ENCODE measurements at regions not wholly inside any gene's neighbourhood (a gene's known extent, or its start where the extent isn't known, plus 50 kb on each side); places are given as distances from the start of the nearest gene placed in this dataset.
"Not testable (repeated sequence)": the region's sequence is repeated elsewhere in the genome, so short reads cannot be mapped to it uniquely, and the experiment has no call there.

DNA sequence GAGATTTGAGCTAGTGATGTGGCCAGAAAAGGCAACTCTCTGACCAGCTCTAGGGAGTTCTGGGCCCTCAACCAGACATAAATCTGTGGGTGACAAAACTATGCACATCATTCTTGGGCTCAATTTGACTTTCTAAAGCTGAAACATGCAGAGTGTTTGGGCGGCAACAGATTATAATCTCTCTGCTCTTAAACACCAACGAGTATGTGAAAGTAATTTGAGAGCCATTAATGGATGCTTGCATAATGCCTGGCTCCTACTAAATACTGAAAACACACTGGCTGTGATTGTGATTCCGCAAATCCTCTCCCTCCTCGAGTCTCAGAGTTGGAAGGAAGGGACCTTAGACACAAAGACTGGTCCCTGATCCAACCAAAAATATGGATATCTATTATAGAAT, 186.7 kb downstream of the UACA start:
- no peak for DNase-seq (ENCODE audit: low read depth)

DNA sequence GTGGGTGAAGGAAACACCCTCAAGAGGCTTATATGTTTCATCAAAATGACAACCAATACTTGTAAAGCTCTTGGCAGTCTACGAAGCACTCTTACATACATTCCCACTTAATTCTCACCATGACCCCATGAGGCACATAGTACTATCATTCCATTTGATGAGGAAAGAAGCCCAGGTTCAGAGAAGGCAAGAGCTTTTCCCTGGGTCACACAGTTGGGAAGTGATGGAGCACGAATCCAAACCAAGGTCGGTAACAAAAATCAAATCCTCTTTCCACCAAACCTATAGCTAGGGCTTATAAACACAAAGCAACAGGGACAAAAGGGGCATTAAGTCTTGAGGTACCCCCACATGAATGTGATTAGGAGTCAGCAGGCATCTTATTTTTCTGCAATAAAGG, 187.1 kb downstream of the UACA start:
- no peak for DNase-seq (ENCODE audit: low read depth)

DNA sequence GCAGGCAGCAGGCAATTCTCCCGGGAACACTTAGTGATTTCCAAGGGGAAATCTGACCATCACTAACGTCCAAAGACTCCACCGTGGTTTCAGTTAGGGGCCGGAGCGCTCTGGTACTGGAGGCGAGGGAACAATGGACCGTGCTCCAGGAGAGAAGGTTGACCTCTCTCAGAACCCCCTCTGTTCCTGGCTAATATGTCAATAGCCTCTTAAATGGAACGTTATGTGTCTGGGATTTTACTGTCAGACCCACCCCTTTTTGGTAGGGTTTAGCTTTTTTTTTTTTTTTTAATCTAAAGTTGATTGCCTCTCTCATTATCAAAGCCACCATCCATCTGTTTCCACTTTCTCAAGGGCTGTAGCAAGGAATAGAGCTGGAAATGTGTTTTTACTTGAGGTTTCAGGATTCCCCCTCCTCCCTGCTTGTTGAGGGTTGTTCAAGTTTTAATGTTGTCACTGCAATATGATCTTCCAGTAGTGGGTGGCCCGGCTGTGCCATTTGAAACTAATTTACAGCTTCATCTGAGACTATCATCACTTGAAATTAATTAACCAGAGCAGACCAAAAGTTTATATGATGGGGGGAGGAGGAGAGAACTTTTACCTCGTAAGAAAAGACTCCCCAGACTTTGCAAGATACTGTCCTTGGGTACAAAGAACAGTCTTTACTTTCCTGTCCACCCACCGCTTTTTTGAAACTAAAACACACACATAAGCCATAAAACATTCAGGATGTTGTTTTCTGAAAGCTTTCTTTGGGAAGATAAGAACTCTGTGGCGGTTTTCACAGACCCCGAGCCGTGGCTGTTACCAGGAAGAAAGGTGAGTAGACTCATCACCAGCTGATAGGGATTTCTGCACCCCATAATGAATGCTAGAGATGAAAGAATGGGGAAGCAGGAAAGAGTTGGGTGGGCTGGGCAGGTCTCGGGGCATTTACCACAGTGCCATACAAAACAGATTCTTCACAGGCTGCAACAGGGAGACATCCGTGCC, 187.8 kb downstream of the UACA start:
- no peak for DNase-seq (ENCODE audit: low read depth)

DNA sequence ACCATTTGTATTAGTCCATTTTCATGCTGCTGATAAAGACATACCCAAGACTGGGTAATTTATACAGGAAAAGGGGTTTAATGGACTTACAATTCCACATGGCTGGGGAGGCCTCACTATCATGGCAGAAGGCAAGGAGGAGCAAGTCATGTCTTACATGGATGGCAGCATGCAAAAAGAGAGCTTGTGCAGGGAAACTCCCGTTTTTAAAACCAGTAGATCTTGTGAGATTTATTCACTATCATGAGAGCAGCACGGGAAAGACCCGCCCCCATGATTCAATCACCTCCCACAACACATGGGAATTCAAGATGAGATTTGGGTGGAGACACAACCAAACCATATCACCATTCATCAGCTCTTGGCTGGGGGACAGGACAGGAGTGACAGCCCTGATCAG, 189.0 kb downstream of the UACA start:
- not testable (repeated sequence) for DNase-seq (ENCODE audit: low read depth)

DNA sequence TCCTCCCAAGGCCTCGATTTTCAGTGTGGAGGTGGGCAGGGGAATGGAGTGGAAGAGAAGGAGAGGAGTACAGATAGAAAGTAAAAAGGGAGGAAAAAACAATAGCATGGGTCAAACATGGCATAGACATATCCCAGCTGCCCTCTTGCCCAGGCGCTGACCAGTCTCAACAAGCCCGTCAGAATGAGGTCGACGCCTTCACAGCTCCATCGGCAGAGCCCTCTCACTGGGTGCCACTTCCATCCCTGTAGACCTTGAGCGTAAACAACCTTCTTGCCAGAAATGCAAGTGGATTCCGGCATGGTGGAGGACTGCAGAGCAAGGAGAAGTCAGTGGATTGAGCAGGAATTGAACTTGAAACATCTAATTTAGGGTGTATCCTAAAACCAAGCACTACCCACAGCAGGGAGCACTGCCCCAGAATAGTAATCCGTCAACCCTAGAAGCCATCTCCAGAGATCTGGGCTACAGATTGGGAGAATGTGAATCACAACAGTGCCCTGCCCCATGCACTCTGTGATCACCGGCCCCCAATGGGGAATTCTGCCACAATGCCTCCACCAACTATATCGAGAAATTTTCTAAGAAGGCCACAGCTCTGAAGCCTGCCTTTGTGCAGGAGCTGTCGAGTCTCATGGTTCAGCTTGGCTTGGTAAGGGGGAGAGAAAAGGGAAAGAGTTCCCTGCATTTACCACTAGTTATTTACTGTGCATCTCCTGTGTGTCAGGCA, 190.1 kb downstream of the UACA start:
- no peak for DNase-seq (ENCODE audit: low read depth)

DNA sequence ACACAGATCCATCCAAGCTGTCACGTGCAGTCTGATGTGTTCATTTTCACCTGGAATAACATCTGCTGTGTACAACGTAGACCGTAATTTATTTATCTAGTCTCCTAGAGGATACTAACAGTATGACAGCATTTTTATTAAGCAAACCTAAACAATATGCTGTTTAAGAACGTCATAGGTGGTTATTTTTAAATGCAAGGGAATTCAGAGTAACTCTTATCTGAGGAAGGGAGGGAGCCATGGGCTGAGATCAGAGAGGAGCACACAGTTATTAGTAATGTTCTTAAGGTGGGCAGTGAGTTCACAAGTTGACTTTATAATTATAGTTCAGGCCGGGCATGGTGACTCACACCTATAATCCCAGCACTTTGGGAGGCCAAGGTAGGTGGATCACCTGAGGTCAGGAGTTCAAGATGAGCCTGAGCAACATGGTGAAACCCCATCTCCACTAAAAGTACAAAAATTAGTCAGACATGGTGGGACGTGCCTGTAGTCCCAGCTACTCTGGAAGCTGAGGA, 193.6 kb downstream of the UACA start:
- DNase-seq (ENCODE audit: low read depth) = no peak

DNA sequence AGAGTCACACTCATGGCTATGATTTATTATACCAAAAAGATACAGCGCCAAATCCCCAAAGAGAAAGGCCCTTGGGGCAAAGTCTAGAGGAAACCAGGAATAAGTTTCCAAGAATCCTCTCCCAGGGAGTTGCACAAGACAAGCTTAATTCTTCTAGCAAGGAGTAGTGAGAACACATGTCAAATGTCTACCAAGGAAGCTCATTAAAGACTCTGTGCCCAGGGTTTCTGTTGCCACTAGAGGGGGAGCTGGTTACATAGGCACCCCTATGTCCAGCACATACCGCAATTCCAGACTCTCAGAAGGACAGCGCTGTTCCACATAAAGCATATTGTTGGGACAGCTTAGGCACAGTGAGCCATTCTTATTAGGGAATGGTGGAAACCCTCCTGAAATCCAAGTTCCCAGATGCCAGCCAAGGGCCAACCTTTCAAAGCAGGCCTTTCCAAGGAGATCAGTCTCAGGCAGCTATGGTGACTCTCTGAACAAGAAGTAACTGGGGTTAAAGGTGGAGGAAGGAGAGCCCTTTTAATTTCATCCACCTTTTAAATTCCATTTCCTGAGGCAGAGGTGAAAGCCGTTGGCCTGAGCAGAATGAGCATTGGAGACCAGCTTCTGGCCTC, 194.2 kb downstream of the UACA start:
- peak; percentile 30 for DNase-seq (ENCODE audit: low read depth)

DNA sequence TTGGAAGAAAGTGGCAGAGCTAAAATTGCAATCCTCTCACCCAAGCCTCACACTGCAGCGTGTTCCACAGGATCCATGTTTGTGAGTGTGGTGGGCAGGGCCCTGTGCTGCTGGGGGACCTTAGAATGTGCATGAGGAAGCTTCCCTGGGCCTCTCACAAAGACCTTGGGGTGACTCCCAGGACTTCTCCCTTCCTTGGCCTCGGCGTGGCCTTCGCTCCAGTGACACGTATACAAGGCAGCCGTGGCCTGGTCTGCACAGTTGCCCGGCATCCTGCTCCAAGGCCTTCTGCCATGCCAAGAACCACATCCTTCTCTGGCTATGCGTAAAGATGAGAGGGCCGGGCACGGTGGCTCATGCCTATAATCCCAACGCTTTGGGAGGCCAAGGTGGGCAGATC, 196.4 kb downstream of the UACA start:
- no peak for DNase-seq (ENCODE audit: low read depth)

DNA sequence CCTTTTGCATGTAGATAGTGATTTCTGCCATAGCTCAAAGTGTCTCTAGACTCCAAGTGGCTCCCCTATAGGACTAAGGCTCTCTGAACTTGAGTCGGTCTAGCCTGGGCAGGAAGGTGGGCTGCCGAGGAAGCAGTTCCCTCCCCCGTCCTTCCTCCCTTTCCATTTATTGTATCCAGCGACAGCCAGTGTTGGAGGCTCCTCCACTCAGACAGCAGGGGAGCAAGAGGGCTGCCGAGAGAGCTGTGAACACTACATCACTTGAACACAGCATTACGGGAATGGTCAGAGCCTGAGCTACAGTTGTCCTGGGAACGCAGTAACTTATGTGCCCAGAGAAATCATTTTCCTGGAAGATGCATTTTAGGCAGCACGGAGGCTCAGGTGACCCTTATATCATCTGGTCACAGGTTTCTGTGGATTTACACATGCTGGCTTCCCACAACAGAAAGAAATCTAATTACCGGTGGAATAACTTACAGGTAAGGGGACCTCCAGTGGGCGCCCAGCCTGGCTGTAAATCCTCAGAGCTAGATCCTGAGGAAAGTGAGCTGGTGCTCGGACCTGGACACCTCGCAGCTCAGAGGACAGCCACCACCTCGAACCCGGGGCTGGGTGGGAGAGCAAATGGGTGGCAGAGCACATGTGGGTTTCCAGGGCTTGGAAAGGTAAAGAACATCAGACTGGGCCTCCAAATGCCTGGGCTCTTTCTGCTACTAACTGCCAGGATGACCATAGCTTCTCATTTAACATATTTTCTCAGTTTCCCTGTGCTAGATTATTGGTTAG, 197.1 kb downstream of the UACA start:
- DNase-seq (ENCODE audit: low read depth) = no peak

DNA sequence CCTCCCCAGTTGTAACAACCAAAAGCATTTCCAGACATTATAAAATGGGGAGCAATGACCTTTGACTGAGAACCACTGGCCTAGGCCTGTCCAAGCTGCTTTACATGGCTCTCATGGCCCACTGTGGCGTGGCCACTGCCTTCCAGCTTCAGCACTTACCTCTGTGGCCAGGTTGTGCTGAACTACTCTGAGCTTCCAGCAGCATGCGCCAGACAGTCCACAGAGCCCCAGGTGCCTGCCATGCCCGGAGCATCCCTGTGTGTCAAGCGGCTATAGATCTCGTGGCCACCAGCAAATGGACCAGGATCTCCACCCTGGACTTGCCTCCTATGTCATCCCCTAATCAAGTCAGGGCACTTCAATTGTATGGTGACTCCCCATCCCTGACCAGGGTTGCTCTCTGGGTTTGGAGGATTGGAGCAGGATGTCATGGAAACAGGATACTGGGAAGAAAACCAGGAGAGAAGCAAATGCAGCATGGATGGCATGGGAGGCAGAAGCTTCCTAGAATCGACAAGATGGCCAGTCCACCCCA, 199.7 kb downstream of the UACA start:
- no peak for DNase-seq (ENCODE audit: low read depth)

DNA sequence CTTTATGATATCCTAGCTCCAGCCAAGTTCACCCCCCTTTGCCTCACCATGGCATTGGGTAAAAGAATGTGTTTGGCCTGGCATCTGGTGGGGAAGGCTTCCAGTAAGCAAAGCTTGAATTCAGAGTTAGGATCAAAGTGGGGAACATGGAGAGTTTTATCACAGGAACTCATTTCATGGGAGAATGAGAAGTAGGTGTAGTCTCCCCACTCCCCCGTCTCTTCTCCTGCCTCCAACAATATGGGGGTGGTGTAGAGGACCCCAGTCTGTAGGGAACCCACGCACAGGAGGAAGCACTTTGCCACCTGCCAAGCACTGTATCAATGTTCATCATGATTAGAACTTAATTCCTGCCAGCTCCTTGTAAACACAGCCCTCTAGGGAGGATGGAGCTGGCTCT, 200.5 kb downstream of the UACA start:
- DNase-seq (ENCODE audit: low read depth) = no peak

DNA sequence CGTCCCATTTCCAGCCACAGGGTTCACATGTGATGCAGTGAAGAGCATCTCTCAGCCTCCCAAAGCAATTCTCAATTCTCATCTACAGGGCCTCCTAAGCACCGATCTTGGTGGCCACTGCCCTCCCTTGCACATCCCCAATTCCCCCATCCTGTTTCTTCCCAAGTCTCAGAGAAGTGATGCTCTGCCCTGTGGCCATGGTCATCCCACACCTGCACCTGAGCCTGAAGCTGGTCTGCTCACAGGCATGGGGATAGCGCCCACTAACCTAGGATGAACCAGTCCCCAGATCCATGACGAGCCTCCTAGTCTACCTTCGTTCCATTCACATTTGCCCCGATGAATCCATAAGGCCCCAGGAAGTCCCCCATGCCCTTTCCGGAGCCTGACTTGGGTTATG, 201.5 kb downstream of the UACA start:
- no peak for DNase-seq (ENCODE audit: low read depth)

DNA sequence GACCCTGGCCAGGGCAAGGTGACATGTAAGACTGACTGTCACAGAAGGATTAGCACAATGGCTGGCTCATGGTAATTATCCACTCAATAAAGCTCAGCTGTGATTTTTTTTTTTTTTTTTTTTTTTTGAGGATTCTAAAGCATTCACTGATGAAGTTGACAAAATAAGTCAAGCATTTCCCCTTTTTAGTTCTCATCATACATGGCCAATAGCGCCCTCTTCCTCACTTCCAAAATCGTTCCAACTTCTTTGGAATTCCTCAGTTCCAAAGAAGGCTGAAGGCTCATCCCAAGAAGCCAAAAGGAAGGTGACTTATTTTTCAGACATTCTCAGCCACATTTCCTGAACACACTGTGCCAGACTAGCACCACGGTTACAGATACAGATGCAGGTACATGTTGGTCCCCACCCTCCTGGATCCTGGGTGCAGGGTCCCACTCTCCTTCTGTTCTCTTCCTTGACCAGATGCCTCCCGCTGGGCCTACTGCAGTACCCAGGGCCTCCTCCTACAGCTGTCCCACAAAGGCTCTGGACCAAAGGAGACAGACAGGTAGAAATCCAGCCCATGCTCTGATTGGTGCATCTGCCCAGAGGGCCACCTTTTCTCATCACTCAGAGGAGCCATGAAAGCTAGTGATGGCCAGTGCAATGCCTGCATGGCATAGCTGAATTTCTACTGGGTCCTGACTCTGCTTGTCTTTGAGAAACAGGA, 202.6 kb downstream of the UACA start:
- DNase-seq (ENCODE audit: low read depth) = no peak

DNA sequence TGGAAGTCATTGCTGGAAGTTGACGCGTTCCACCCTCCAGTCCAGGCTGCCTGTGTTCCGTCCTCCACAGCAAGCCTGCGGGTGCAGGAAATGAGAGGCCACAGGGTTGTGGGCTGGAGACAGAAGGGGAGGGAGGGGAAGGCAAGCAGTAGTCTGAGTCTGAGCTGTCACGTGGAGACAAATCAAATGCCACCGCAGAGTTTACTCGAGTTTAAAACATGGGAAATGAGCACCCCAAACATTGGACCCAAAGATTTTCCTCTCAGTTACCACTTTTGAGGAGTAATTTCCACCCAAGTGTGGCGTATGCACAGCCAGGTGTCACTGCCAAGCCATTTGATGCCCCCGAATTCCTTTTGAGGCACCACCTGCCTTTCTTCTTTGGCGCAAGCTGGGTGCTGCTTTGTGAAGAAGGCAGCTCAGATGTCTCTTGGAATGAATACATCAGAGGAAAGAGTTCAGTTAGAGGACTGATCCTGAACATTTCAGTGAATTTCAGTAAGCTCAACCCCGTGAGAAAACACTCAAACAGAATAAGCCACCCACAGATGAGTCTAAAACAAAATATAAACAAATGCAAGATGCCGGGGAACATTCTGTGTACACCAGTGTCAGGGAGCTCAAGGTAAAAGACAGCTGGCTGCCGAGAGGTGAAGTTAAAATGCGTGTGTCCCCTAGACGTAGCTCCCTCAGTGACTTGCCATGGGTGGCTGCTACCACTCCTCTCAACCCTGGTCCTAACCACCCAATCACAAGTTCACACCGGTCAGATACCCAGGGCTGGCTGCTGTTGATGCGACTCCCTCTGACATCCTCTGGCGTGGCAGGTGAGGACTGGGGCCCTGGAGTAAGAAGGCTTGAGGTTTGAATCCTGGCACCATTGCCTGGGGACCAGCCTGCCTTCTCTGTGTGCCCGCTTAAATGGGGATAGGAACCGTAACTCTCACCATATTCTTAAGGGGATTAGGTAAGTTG, 203.8 kb downstream of the UACA start:
- peak; percentile 54 for DNase-seq (ENCODE audit: low read depth)

DNA sequence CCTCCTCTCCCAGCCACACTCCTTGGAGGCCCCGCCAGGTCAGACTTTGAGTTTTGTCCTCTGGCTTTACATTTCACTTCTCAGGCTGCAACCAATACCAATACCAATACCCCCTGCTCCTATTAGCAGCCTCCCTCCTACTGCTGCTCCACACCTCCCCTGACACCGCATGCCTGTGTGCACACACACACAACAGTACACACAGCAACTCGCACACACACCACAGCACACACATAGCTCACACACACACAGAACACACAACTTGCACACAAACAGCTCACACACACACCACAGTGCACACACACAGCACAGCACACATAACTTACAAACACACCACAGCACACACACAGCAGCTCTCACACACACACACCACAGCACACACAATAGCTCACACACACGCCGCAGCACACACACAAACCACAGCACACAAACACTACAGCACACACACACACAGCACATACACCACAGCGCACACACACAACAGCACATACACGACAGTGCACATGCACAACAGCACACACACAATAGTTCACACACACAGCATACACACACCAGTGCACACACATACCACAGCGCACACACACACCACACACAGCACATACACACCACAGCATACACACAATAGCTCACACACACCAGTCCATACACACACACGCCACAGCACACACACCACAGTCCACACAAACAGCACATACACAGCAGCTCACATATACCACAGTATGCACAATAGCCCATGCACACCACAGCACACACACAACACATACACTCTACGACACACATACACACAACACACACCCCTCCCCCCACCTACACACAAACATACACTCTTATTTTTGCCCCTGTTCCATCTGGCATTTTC, 204.7 kb downstream of the UACA start:
- DNase-seq (ENCODE audit: low read depth) = no peak

DNA sequence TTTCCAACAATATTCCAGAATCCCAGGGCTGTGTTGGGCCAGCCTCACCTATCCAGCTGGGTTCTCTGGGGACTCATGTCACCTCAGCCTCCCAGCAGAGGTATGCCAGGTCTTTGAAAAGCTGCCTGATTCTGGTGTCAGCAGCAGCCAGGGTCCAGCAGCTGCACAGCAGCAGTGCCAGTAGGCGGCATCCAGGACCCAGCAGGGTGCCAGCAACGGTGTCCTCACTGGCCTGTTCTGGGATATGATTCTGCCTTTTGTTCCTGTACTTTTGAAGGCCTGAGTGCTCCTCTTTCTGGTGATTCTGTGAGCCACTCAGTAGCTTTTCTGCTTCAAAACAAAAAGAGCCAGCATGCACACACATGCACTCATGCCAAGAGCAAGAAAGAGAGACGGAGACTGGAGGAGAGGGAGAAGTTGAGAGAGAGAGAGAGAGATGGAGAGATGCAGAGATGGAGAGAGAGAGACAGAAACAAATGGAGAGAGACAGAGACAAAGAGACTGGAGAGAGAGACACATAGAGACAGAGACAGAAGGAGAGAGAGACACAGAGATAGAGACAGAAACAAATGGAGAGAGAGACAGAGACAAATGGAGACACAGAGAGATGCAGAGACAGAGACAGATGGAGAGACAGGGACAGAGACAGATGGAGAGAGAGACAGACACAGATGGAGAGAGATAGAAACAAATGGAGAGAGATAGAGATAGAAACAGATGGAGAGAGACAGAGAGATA, 205.7 kb downstream of the UACA start:
- DNase-seq (ENCODE audit: low read depth) = no peak

DNA sequence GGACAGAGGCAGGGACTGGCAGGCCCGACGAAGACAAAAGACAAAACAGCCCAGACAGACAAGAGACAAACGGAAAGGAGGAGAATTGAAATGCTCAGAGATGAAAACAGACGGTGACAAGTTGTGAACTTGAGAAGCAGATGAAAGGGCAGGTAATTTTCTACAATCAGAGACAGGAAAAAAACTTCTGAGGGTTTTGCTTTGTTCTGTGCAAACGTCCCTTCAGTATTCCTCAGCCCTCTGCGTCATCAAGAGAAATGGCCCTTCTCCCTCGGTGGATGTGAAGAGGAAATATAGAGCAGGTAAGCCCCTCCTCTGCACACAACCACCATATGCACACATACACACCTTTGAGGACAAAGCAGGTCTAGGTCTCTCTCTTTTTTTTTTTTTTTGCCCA, 206.6 kb downstream of the UACA start:
- DNase-seq (ENCODE audit: low read depth) = no peak

DNA sequence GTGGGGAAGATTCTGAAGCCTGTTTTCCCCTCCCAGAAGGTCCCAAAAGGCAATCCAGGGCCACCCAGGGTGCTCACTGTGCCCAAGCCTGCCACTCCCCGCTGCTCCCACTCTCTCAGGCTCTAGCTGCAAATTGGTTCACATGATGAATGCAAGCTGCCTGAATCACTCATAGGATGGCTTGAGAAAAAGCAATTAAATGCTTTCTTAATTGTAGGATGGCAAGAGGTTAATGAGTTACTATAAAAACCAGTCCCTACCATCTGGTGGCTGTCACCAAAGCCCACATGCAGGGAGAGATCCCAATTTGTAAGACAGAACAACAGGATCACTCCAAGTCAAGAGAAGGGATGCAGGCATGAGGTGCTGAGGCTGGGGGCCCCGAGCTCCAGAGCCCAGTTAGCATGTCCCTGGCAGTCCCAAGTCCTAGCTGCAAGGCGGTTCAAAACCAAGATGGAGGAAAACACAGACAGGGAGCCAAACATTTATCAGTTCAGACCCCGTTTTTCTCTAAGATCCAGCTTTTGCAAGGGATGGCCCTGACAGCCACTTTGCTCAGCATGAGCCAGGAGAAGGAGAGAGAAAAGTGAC, 207.1 kb downstream of the UACA start:
- no peak for DNase-seq (ENCODE audit: low read depth)
